Epithelial cell of proximal tubule (primary cell): ENCODE measurements at regions not wholly inside any gene's neighbourhood (a gene's known extent, or its start where the extent isn't known, plus 50 kb on each side); places are given as distances from the start of the nearest gene placed in this dataset.
"Not testable (repeated sequence)": the region's sequence is repeated elsewhere in the genome, so short reads cannot be mapped to it uniquely, and the experiment has no call there.

ENCODE experiments used
- DNase-seq: peaks from one replicate; pipeline ENCODE4 v3.0.0-alpha.2; 2011; ENCODE audit warnings: low read depth
- H3K4me3 ChIP-seq: 2 replicates; pipeline ENCODE4 v1.5.1; 2011; ENCODE audit warnings: low read depth, mild to moderate bottlenecking, low read length
- CTCF ChIP-seq: conservative IDR thresholded peaks from 2 replicates; pipeline ENCODE4 v1.5.1; 2012; ENCODE audit warnings: low read depth, mild to moderate bottlenecking, low read length

- H3K4me3 ChIP-seq = no peak overlapping the region
- DNase-seq = no peak
- no peak for TF ChIP-seq CTCF
Measured at GRCh38 chr16:5222761-5223160, 125.2 kb upstream of the EEF2KMT start.

- H3K4me3 ChIP-seq, DNase-seq: not testable (repeated sequence)
Measured at GRCh38 chr16:5221831-5222230, 124.2 kb upstream of the EEF2KMT start.

- DNase-seq = no peak
- TF ChIP-seq CTCF = no peak
- no peak overlapping the region for H3K4me3 ChIP-seq
Measured at GRCh38 chr16:5220705-5221104, 123.1 kb upstream of the EEF2KMT start.

- TF ChIP-seq CTCF = no peak
- H3K4me3 ChIP-seq = no peak overlapping the region
- DNase-seq = no peak
Measured at GRCh38 chr16:5216441-5217080, 119.0 kb upstream of the EEF2KMT start.

GRCh38 chr16:5215901-5216300 is 118.3 kb upstream of the EEF2KMT start:
- TF ChIP-seq CTCF = no peak

GRCh38 chr16:5214466-5214865 is 116.9 kb upstream of the EEF2KMT start:
- no peak for DNase-seq
- no peak overlapping the region for H3K4me3 ChIP-seq
- TF ChIP-seq CTCF = no peak

More at GRCh38 chr16:5215901-5216300, 118.3 kb upstream of the EEF2KMT start:
- no peak for DNase-seq
- H3K4me3 ChIP-seq = no peak overlapping the region

GRCh38 chr16:5212501-5212900 is 114.9 kb upstream of the EEF2KMT start:
- H3K4me3 ChIP-seq, DNase-seq: not testable (repeated sequence)

- not testable (repeated sequence) for DNase-seq
Measured at GRCh38 chr16:5207862-5208498, 110.4 kb upstream of the EEF2KMT start.

More at GRCh38 chr16:5207862-5208498, 110.4 kb upstream of the EEF2KMT start:
- H3K4me3 ChIP-seq = not testable (repeated sequence)
